ENCODE measurements at regions not wholly inside any gene's neighbourhood (a gene's known extent, or its start where the extent isn't known, plus 50 kb on each side); places are given as distances from the start of the nearest gene placed in this dataset.
A peak's percentile ranks its signal among the peaks of the same experiment; 100 is the strongest.

DNA sequence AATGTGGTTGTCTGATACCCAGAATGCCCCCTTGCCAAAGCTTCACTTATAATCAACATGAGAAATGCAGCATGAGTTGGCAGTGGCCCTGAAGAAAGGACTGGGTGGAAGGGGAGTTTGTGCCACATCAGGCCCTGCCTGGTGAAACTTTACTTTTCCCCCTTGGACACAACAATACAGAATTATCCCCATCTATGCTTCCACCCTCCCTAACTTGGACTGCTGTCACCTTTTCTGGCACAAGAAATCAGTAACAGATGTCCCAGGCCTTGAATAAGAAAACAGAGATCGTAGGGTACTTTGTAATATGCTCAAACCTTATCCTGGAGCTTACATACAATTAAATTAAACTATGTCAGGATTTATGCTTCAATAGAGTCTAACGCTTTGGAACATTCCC is 128.9 kb upstream of the SATB2 start:
- WGBS, 2 donors: 89 to 90% methylated on average over 2 of the region's 2 CpGs
- Histone ChIP-seq H3K4me3 (no peak overlapping the region), H3K4me1 (no peaks in the 10 kb centered on the region), H3K9me3 (no peaks in the 10 kb centered on the region), H3K36me3 (no peaks in the 10 kb centered on the region), H3K27me3 (peaks cover 0 to 8% (median 2%) of the 10 kb centered on the region in 7 donors), H3K27ac (no peak overlapping the region)
- DNase-seq (no peak), ATAC-seq (no peak)
- TF ChIP-seq, protein P1, sequence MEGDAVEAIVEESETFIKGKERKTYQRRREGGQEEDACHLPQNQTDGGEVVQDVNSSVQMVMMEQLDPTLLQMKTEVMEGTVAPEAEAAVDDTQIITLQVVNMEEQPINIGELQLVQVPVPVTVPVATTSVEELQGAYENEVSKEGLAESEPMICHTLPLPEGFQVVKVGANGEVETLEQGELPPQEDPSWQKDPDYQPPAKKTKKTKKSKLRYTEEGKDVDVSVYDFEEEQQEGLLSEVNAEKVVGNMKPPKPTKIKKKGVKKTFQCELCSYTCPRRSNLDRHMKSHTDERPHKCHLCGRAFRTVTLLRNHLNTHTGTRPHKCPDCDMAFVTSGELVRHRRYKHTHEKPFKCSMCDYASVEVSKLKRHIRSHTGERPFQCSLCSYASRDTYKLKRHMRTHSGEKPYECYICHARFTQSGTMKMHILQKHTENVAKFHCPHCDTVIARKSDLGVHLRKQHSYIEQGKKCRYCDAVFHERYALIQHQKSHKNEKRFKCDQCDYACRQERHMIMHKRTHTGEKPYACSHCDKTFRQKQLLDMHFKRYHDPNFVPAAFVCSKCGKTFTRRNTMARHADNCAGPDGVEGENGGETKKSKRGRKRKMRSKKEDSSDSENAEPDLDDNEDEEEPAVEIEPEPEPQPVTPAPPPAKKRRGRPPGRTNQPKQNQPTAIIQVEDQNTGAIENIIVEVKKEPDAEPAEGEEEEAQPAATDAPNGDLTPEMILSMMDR (IDR thresholded peaks at IDR 0.05): no peak
- intact Hi-C loops (cut with DNase I): no loop called here

DNA sequence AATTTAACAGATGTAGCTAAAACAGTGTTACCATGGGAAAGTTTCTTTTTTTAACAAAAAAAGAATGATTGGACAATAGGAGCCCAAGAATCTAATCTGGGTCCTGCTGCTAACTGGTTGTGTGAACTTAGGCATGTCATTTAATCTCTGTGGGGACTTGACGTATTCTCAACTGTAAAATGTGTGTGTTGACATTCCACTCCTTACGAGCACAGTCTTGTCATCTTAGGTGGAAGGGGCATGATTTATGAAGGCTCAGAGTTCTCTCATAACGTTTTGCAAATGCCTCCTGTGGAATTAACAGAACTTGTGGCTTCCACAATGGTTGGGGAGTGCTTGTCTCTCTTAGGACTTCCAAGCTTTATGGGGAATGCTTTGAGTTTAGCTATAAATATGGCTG is 125.9 kb upstream of the SATB2 start:
- DNase-seq (no peak), ATAC-seq (no peak)
- Histone ChIP-seq H3K4me1 (peaks cover 0 to 5% (median 0%) of the 10 kb centered on the region in 9 donors), H3K4me3 (no peak overlapping the region), H3K9me3 (no peaks in the 10 kb centered on the region), H3K36me3 (no peaks in the 10 kb centered on the region), H3K27ac (no peak overlapping the region), H3K27me3 (peaks cover 0 to 9% (median 0%) of the 10 kb centered on the region in 7 donors)
- 71 to 73% methylated on average over 3 of the region's 3 CpGs for WGBS, 2 donors
- TF ChIP-seq, protein P1 (IDR thresholded peaks at IDR 0.05): no peak
- intact Hi-C loops (cut with DNase I): no loop called here

DNA sequence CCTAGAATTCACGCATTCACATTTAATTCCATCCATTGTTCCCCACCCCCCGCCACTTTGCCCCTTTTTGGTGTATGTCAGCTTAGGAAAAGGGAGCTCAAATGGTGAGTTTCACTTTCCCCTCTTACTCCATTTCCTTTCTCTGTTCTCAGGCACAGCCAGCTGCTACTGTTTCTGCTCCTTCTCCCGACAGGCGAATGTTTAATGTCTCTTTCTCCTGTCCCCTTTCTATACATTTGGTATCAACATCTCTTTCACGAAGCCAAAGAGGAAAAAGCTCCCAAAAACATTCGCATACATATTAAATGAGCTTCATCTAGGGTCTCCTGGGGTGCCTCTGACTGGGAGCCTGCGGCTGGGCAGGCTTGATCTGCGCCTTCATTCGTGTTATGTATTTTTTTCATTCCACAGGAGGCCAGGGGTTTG is 124.2 kb upstream of the SATB2 start:
- Histone ChIP-seq H3K36me3 (no peaks in the 10 kb centered on the region), H3K9me3 (no peaks in the 10 kb centered on the region), H3K27me3 (peaks cover 0 to 12% (median 0%) of the 10 kb centered on the region in 7 donors), H3K4me1 (peaks cover 0 to 5% (median 0%) of the 10 kb centered on the region in 9 donors), H3K4me3 (peak overlapping the region in 8 of 10 donors; percentile 25 to 46 (median 42)), H3K27ac (no peak overlapping the region)
- intact Hi-C loops (cut with DNase I): no loop called here
- TF ChIP-seq, protein P1 (IDR thresholded peaks at IDR 0.05): no peak
- WGBS, 2 donors: 14 to 22% methylated on average over 9 of the region's 9 CpGs
- ATAC-seq: peak in 2 of 8 donors; percentile 18 to 51
- DNase-seq: no peak

DNA sequence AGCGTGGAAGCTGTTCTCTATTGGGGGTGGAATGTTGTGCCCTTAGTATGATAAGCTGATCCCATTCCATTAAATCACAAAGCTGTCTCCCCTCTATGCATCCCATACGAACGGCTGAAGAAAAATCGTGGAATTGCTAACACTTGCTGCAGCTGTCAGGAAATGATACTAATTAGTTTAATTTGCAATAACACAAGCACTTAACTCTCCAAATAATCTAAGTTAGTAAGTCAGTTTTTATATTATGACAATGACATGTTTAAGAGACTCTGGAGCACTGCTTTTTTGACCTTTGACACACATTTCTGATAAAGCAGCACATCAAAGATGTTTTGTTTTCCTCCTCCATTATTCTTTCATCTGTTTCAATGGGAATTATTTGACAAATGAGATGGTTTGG is 123.7 kb upstream of the SATB2 start:
- TF ChIP-seq, protein P1 (IDR thresholded peaks at IDR 0.05): no peak
- H3K27me3 ChIP-seq: peaks cover 0 to 12% (median 0%) of the 10 kb centered on the region in 7 donors
- no peaks in the 10 kb centered on the region for H3K9me3 ChIP-seq
- WGBS, 2 donors: 28 to 29% methylated on average over 4 of the region's 4 CpGs
- intact Hi-C loops (cut with DNase I): no loop called here
- peak overlapping the region in 8 of 10 donors; percentile 25 to 46 (median 42) for H3K4me3 ChIP-seq
- H3K36me3 ChIP-seq: no peaks in the 10 kb centered on the region
- peaks cover 0 to 5% (median 0%) of the 10 kb centered on the region in 9 donors for H3K4me1 ChIP-seq
- H3K27ac ChIP-seq: no peak overlapping the region
- DNase-seq: no peak
- ATAC-seq: no peak

Data from heart right ventricle (tissue), 16 donors.